ENCODE measurements at regions not wholly inside any gene's neighbourhood (a gene's known extent, or its start where the extent isn't known, plus 50 kb on each side); places are given as distances from the start of the nearest gene placed in this dataset.

- no peak for TF ChIP-seq EZH2phosphoT487 (IDR thresholded peaks at IDR 0.05; ENCODE audit: borderline replicate concordance, low read length)
- TF ChIP-seq EZH2 (IDR thresholded peaks at IDR 0.05; ENCODE audit: low read length, unreplicated experiment) = no peak
These were observed 226.9 kb downstream of the PAX3 start for GRCh38 chr2:222071911-222072310.
